GM12864 (cell line): ENCODE measurements at regions not wholly inside any gene's neighbourhood (a gene's known extent, or its start where the extent isn't known, plus 50 kb on each side); places are given as distances from the start of the nearest gene placed in this dataset.

ENCODE experiments used
- DNase-seq: peaks from one replicate; pipeline ENCODE4 v3.0.0-alpha.2; 2011; ENCODE audit warnings: low read depth
- H3K4me3 ChIP-seq: 2 replicates; pipeline ENCODE4 v1.5.1; 2011; ENCODE audit warnings: mild to moderate bottlenecking, low read depth, low read length, control low read depth
- TF ChIP-seq, protein P1 (sequence below): IDR thresholded peaks from 2 replicates; pipeline ENCODE4 v1.5.1; 2011; ENCODE audit warnings: low read depth, mild to moderate bottlenecking, moderate library complexity, low read length, control low read depth, inconsistent platforms; ENCODE audit errors: missing control alignments

GRCh38 chr21:32917362-32918135 lies 108.2 kb upstream of the OLIG2 start:
- TF ChIP-seq, protein P1, sequence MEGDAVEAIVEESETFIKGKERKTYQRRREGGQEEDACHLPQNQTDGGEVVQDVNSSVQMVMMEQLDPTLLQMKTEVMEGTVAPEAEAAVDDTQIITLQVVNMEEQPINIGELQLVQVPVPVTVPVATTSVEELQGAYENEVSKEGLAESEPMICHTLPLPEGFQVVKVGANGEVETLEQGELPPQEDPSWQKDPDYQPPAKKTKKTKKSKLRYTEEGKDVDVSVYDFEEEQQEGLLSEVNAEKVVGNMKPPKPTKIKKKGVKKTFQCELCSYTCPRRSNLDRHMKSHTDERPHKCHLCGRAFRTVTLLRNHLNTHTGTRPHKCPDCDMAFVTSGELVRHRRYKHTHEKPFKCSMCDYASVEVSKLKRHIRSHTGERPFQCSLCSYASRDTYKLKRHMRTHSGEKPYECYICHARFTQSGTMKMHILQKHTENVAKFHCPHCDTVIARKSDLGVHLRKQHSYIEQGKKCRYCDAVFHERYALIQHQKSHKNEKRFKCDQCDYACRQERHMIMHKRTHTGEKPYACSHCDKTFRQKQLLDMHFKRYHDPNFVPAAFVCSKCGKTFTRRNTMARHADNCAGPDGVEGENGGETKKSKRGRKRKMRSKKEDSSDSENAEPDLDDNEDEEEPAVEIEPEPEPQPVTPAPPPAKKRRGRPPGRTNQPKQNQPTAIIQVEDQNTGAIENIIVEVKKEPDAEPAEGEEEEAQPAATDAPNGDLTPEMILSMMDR = no peak
- H3K4me3 ChIP-seq = no peak overlapping the region
- no peak for DNase-seq

- TF ChIP-seq, protein P1 = no peak
- no peak for DNase-seq
- no peak overlapping the region for H3K4me3 ChIP-seq
Observed at GRCh38 chr21:32918478-32919120, 107.1 kb upstream of the OLIG2 start.

- no peak for DNase-seq
- H3K4me3 ChIP-seq = no peak overlapping the region
Observed at GRCh38 chr21:32920474-32920873, 105.3 kb upstream of the OLIG2 start.

DNA sequence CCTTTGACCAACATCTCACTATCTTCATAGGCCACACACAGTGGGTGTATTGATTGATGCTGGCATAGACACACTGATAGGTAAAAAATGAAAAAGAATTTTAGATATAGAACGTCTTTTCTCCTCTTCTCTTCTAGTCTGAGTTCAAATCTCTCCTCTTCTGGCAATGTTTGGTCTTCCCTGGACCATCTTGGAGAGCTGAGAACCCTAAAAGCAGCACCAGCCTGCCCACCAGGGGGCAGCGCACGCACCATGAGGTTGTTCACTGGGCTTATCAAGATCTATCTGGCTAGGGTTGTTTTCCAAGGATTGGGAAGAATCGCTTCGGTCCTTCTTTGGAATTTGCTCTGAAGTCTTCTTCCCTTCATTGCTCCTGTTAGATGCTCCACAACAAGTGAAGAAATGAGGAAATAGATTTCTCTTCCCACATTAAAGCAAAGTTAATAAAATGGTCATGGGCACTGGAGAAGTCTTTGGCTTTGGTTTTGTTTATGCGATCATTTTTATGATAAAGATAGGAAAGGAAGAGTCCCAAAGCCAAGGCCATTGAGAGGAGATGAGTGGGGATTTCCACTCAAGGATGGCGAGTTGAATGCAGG lies 104.0 kb upstream of the OLIG2 start:
- TF ChIP-seq, protein P1 = peak; percentile 70
- no peak overlapping the region for H3K4me3 ChIP-seq
- no peak for DNase-seq

More at GRCh38 chr21:32920474-32920873, 105.3 kb upstream of the OLIG2 start:
- TF ChIP-seq, protein P1 = no peak

- TF ChIP-seq, protein P1 = no peak
- H3K4me3 ChIP-seq = no peak overlapping the region
- no peak for DNase-seq
Observed at GRCh38 chr21:32925098-32925497, 100.6 kb upstream of the OLIG2 start.

- no peak overlapping the region for H3K4me3 ChIP-seq
- TF ChIP-seq, protein P1 = no peak
- peak; percentile 53 for DNase-seq
Observed at GRCh38 chr21:32929633-32930038, 96.1 kb upstream of the OLIG2 start.
